Stimulated activated CD8-positive, alpha-beta memory T cell treated with anti-CD3 and anti-CD28 coated beads, Interleukin-15, amount 100 ng/mL, for 24 hours (primary cell): ENCODE measurements at regions not wholly inside any gene's neighbourhood (a gene's known extent, or its start where the extent isn't known, plus 50 kb on each side); places are given as distances from the start of the nearest gene placed in this dataset.

Experiments used
- DNase-seq: peaks from one replicate; pipeline ENCODE4 v3.0.0-alpha.2; 2020; ENCODE audit warnings: low read depth

- no peak for DNase-seq
Observed at GRCh38 chr10:131490991-131491594, 179.6 kb upstream of the TCERG1L start.

GRCh38 chr10:131492211-131492857, 180.8 kb upstream of the TCERG1L start:
- DNase-seq: no peak

DNA sequence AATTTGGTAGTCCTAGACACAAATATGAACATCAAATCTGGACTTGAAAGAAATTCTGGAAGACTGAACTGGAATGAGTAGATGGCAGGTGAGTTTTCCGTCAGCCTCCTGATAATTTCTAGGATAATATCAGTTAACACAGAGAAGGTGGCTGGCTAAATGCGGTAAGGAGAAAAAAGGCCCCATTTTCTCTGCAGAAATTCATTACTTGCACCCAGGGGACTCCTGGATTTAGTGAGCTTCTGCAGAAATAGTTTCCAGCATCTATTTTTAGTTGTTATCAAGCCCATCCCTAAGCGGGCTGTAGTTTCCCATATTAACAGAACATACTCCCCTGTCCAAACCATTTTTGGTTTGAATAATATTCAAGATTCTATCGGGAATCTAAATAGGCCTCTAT, 181.9 kb upstream of the TCERG1L start:
- DNase-seq: no peak

GRCh38 chr10:131494451-131494850, 182.9 kb upstream of the TCERG1L start:
- no peak for DNase-seq

- no peak for DNase-seq
Observed at GRCh38 chr10:131495224-131495623, 183.7 kb upstream of the TCERG1L start.

DNA sequence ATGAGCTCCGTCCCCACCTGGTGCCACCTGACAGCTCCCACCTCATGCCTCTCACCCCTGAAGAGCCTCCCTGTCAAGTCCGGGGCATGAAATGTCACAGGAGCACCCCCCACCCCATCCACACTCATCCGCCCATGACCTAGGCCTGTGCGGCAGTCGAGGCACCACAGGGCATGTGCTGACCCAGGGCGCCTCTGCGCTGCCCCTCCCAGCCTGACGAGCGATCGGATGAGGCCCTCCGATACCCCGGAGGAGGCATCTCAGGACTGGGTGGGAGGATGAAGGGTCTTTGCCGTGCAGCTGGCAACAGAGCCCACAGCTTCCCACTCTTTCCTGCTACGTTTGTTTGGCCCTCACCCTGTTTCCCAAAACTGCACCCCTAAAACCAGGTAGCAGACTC, 184.4 kb upstream of the TCERG1L start:
- DNase-seq: no peak

- DNase-seq: no peak
Observed at GRCh38 chr10:131496351-131497052, 185.0 kb upstream of the TCERG1L start.

DNA sequence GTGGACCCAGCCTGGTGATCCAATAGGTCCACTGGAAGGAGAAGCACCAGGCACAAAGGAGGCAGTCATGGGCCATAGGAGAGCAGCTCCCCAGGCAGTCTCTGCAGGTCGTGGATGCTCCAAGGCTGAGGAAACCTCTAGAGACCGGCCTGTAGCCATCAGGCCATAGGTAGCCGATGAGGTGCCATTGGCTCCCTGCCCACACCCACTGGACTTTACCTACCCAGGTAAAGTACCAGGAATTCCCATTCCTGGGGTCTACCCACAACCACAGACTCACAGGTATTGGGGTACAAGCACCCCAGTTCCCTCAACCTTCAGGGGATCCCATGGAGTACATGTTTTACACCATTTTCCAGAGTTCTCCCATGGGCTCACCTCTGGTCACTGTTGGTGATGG, 188.0 kb upstream of the TCERG1L start:
- DNase-seq: no peak

GRCh38 chr10:131500181-131500580, 188.7 kb upstream of the TCERG1L start:
- DNase-seq: no peak

DNA sequence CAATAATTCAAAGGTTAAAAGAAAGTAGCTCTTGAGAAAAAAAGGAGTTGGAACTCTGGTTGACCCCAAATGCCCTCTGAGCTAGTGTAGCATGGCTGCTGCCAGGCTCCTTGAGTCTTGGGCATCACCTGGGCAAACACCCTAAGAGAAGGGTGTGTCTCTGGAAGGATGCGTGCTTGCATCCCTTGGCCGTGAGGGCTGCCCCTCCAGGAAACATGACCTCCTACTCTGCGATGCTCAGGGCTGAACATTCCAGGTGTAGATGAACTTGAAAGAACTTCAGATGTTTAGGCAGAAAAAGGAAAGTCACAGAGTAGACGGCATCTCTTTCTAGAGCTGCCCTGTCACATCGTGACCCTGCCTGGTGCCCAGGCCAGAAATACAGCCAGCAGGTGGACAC, 189.4 kb upstream of the TCERG1L start:
- DNase-seq: no peak

DNA sequence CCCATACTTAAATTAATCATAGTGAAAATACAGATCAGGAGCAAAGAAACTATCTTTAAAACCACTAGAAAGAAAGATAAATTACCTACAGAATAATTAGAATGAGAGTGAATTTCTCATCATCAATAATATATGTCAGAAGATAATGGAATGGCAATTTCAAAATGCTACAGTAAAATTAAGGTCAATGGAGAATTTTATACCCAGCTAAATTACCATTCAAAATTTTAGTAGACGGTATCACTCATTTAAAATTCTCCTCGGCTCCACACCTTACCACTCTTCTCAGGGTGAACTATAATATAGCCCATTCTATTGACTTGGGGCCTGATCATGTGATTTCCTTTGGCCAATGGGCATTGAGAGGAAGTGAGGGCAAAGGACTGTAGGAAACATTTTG, 192.5 kb upstream of the TCERG1L start:
- DNase-seq: no peak

DNA sequence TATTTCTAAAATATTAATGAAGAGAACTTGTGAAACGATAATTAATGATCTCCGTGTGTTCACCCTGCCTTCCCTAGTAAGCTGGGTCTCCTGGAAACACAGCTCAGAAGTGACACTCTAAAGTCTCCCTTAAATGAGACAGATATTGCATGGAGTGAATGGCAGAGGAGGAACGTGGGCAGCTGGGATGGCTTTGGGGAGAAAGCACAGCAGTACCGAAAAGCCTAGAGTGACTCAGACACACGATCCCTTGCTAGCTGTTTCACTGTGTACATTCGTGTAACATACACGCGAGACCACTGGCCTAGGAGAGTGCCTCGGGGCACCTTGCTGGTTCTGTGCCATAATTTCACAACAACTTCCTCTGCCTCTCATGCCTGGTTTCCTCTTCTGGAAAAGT, 199.9 kb upstream of the TCERG1L start:
- DNase-seq: no peak

- DNase-seq: no peak
Observed at GRCh38 chr10:131512852-131513251, 201.3 kb upstream of the TCERG1L start.

GRCh38 chr10:131513445-131513844, 201.9 kb upstream of the TCERG1L start:
- no peak for DNase-seq

- DNase-seq: no peak
Observed at GRCh38 chr10:131513901-131514300, 202.4 kb upstream of the TCERG1L start.

GRCh38 chr10:131514454-131514853, 202.9 kb upstream of the TCERG1L start:
- DNase-seq: no peak

DNA sequence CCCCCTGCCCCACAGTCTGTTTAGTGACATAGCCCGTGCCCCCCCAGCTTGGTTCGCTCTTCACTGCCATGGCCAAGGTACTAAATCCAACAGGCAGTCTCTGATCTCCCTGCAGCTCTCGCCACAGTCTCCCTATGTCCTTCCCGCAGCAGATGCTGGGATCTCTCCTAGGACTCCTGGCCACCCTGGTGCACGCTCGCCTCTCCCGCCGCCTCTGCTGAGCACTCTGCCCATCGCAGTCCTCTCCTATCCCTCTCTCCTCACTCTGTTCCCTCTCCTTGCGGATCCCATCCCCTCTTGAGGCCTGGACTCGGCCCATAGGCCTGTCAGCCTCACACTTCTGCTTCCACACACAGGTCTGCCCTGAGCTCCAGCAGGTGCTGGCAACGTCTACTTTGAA, 204.8 kb upstream of the TCERG1L start:
- no peak for DNase-seq

DNA sequence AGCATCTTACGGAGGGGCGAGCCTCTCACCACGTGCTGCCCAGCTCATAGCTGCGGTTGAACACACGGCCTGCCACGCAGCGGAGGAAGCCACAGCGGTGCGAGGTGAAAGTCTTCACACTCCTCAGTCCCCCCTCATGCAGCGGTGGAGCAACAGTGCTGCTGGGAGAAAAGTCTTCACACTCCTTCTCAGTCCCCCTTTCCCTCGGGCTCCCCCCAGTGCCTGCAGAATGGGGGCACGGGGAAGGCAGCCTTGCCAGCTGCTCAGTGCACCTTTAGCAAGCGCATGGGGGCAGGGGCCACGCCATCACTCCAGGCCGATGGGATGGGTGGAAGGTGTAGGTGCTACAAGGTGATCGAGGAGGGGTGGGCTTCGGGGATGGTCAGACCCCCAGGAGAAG, 206.3 kb upstream of the TCERG1L start:
- no peak for DNase-seq

DNA sequence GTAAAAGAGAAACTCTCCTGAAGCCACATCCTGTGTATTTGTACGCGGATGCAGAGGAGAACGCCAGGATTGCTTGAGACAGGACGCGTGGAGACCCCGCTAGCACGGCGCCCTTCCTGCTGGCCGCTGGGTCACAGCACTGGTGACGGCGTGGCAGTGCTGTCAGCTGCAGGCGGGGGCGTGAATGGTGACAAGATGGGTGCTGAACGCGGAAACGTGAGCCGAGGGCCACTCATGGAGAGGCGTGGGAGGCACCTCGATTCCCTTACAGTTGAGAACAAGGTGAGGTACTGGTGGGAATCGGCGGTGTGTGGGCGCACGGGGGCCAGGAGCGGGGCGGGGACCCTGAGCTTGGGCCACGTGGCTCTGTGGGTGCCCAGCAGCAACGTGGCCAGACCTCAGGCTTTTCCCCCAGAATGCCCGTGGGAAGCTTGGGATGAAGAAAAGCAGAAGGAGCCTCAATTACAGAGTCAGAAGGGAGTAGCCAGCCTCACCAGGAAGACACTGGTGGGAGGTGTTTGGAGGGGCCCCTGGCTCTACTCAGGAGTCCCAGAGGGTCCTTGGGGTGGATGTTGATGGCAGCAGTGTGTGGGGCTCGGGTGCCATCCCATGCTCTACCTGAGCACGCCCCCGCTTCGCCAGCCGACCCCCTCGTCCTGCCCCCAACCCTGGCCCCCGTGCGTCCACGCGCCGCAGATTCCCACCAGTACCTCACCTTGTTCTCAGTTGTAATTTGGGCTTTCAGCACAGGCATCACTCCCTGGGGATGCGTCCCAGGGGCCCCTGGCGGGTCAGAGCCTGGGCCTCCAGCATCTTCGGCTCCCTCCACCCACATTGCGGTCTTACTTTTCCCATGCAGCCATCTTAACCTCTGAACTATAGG, 208.4 kb upstream of the TCERG1L start:
- DNase-seq: no peak

- no peak for DNase-seq
Observed at GRCh38 chr10:131531265-131532190, 220.0 kb upstream of the TCERG1L start.

- no peak for DNase-seq
Observed at GRCh38 chr10:131532291-131532690, 220.8 kb upstream of the TCERG1L start.
